Thymus (tissue), 11 donors: ENCODE measurements at regions not wholly inside any gene's neighbourhood (a gene's known extent, or its start where the extent isn't known, plus 50 kb on each side); places are given as distances from the start of the nearest gene placed in this dataset.
"Not testable (repeated sequence)": the region's sequence is repeated elsewhere in the genome, so short reads cannot be mapped to it uniquely, and the experiment has no call there.

Experiments used
- DNase-seq, 9 donors: peaks; one replicate each; pipeline ENCODE4 v3.0.0-alpha.2; 2013; ENCODE audit warnings: low spot score in 9 of 9, low read depth in 6 of 9, missing footprints in 1 of 9
- H3K27ac ChIP-seq, 2 donors: one replicate each; pipeline ENCODE4 v1.5.1; 2013; ENCODE audit warnings: control low read depth in 1 of 2, low read depth in 1 of 2, low read length in 1 of 2, mild to moderate bottlenecking in 1 of 2, moderate library complexity in 1 of 2
- H3K27me3 ChIP-seq, 2 donors: one replicate each; pipeline ENCODE4 v1.5.1; 2013; ENCODE audit warnings: low read length in 1 of 2; ENCODE audit not compliant: control insufficient read depth in 2 of 2, insufficient read depth in 1 of 2
- H3K36me3 ChIP-seq, 2 donors: one replicate each; pipeline ENCODE4 v1.5.1; 2013; ENCODE audit warnings: low read length in 1 of 2, mild to moderate bottlenecking in 1 of 2, moderate library complexity in 1 of 2; ENCODE audit not compliant: control insufficient read depth in 2 of 2, insufficient read depth in 2 of 2
- H3K4me1 ChIP-seq, 2 donors: one replicate each; pipeline ENCODE4 v1.5.1; 2013; ENCODE audit warnings: low read length in 2 of 2; ENCODE audit not compliant: control insufficient read depth in 2 of 2, insufficient read depth in 2 of 2
- H3K4me3 ChIP-seq, 2 donors: one replicate each; pipeline ENCODE4 v1.5.1; 2013; ENCODE audit warnings: low read length in 2 of 2, control low read depth in 1 of 2, mild to moderate bottlenecking in 1 of 2
- H3K9me3 ChIP-seq, 2 donors: one replicate each; pipeline ENCODE4 v1.5.1; 2013; ENCODE audit warnings: low read length in 1 of 2, mild to moderate bottlenecking in 1 of 2; ENCODE audit not compliant: control insufficient read depth in 2 of 2, insufficient read depth in 1 of 2
- WGBS: extraction: QIAGEN DNeasy Blood & Tissue Kit; methylation state at CpG from one replicate; pipeline ENCODE4 v1.1.7; 2013; 5-methylcytosine and 5-hydroxymethylcytosine counted together
- donor health status: healthy.

DNA sequence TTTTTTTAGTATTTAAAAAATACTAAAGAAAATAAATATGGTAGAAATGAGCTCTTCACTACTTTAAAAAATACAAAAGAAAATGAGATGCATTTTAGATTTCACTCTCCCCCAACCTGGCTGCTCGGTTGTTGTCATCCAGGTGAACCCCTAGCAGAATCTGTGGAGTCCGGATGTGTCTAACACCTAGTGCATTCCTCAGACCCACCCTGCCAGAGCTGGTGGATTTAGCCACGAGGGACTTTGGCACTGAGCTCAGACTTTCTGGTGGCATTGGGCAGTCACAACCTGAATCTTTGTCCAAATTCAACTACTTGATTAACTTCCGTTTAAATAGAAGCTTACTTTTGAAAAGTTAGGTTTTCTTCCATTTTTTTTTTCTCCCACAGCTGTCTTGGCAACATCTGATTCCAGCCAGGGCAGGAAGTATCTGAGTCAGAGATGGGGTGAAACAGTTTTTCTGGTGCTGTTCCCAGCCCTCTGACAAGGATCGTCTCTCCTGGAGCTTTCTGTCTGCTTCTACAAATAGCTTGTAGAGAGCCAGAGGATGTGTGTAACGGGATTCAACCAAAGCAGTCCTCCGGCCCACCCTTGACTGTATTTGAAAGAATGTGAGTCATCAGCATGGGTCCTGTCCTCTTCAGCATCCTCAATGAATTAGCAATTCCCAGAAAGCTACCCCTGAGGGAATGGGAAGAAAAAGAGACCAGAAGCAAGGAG, 301.8 kb upstream of the MCTP2 start:
- H3K27ac ChIP-seq, result peak overlapping the region in 1 of 2 donors; percentile 42
- no peaks in the 10 kb centered on the region for H3K27me3 ChIP-seq
- no peaks in the 10 kb centered on the region for H3K9me3 ChIP-seq
- no peaks in the 10 kb centered on the region for H3K4me1 ChIP-seq
- no peaks in the 10 kb centered on the region for H3K36me3 ChIP-seq
- WGBS, result 90% methylated on average over 7 of the region's 7 CpGs
- no peak overlapping the region for H3K4me3 ChIP-seq
- no peak for DNase-seq

DNA sequence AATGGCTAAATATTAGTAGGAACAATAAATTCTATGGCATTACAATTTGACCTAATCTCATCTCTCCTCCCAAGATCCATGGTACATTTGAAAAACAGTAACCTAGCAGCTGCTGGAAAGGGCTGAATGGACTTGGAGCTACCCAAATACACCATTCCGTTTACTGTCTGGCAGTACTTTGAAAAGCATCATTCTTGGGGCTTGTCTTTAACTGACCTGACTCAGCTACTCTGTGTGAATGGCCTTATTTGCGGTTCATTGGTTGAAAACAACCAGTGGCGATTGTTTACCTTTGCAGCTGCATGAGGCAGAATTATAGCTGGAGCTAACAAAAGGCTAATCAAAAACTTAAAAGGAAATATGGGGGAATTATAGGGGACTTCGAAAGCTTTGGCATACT, 311.2 kb upstream of the MCTP2 start:
- Histone ChIP-seq H3K27ac (no peak overlapping the region), H3K36me3 (no peaks in the 10 kb centered on the region), H3K4me1 (no peaks in the 10 kb centered on the region), H3K27me3 (no peaks in the 10 kb centered on the region), H3K4me3 (no peak overlapping the region), H3K9me3 (no peaks in the 10 kb centered on the region)
- no peak for DNase-seq
- WGBS, result 86% methylated on average over 4 of the region's 4 CpGs

- not testable (repeated sequence) for H3K36me3 ChIP-seq, H3K27me3 ChIP-seq, H3K4me3 ChIP-seq, DNase-seq, H3K9me3 ChIP-seq, H3K4me1 ChIP-seq, H3K27ac ChIP-seq
- WGBS, result 90% methylated on average over 2 of the region's 2 CpGs
Measured at GRCh38 chr15:93918801-93919200, 312.6 kb upstream of the MCTP2 start.

GRCh38 chr15:93917181-93917580, 314.2 kb upstream of the MCTP2 start:
- 99% methylated on average over 1 of the region's 1 CpG for WGBS
- H3K4me3 ChIP-seq, result no peak overlapping the region
- H3K27ac ChIP-seq, result no peak overlapping the region
- no peaks in the 10 kb centered on the region for H3K27me3 ChIP-seq
- H3K36me3 ChIP-seq, result no peaks in the 10 kb centered on the region
- H3K9me3 ChIP-seq, result no peaks in the 10 kb centered on the region
- DNase-seq, result no peak
- H3K4me1 ChIP-seq, result no peaks in the 10 kb centered on the region

DNA sequence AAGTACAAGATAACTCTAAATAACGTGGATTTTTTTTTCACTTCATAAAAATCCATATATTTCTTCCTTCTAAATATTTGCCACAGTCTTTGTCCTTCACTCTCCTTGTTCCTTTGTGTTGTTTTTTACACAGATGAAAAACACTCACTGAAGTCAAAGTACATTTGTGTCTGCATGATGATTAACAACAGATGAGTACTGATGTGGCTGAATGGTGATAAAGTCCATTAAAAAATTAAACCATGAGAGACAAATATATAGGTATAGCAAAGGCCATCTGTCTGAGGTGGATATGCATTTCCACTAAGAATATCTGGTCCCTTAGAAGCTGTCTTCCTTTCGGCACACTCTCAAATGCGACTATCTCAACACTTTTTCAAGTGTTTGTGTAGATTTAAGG, 317.5 kb upstream of the MCTP2 start:
- Histone ChIP-seq H3K9me3 (no peaks in the 10 kb centered on the region), H3K4me1 (no peaks in the 10 kb centered on the region), H3K27me3 (no peaks in the 10 kb centered on the region), H3K4me3 (no peak overlapping the region), H3K27ac (no peak overlapping the region), H3K36me3 (no peaks in the 10 kb centered on the region)
- DNase-seq, result no peak
- 85% methylated on average over 3 of the region's 3 CpGs for whole genome bisulfite sequencing

GRCh38 chr15:93913310-93913709, 318.1 kb upstream of the MCTP2 start:
- no peaks in the 10 kb centered on the region for H3K36me3 ChIP-seq
- H3K9me3 ChIP-seq, result no peaks in the 10 kb centered on the region
- H3K4me1 ChIP-seq, result no peaks in the 10 kb centered on the region
- no peak overlapping the region for H3K27ac ChIP-seq
- H3K4me3 ChIP-seq, result no peak overlapping the region
- WGBS, result 87% methylated on average over 2 of the region's 2 CpGs
- DNase-seq, result no peak
- no peaks in the 10 kb centered on the region for H3K27me3 ChIP-seq

GRCh38 chr15:93900476-93901400, 330.6 kb upstream of the MCTP2 start:
- DNase-seq, result no peak
- no peaks in the 10 kb centered on the region for H3K4me1 ChIP-seq
- no peaks in the 10 kb centered on the region for H3K9me3 ChIP-seq
- no peak overlapping the region for H3K27ac ChIP-seq
- WGBS, result 96% methylated on average over 39 of the region's 39 CpGs
- H3K4me3 ChIP-seq, result no peak overlapping the region
- no peaks in the 10 kb centered on the region for H3K36me3 ChIP-seq
- no peaks in the 10 kb centered on the region for H3K27me3 ChIP-seq

DNA sequence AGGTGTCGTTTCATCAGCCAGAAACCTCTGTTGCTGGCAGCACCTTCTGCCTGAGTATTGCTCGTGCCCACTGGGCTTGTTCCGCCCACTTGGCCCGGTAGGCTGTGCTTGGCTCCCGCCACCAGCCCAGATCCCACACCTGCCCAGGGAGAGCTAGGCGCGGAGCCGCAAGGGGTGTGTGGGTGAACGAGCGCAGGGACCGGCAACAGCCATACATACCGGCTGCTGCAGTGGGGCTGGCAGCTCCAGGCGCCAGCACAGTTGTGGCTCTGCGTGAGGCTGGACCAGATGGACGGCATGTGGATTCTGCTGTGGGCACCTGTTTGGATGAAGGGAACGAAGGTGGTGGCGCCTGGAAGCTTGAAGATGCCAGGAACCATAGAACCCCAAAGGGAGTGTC, 331.5 kb upstream of the MCTP2 start:
- DNase-seq, result no peak
- Histone ChIP-seq H3K4me1 (no peaks in the 10 kb centered on the region), H3K36me3 (no peaks in the 10 kb centered on the region), H3K9me3 (no peaks in the 10 kb centered on the region), H3K4me3 (no peak overlapping the region), H3K27me3 (no peaks in the 10 kb centered on the region), H3K27ac (no peak overlapping the region)
- WGBS, result 97% methylated on average over 17 of the region's 17 CpGs

- Histone ChIP-seq H3K9me3 (no peaks in the 10 kb centered on the region), H3K4me1 (no peaks in the 10 kb centered on the region), H3K4me3 (no peak overlapping the region), H3K36me3 (no peaks in the 10 kb centered on the region), H3K27me3 (no peaks in the 10 kb centered on the region), H3K27ac (no peak overlapping the region)
- peak in 1 of 9 donors; percentile 9 for DNase-seq
- 57% methylated on average over 1 of the region's 1 CpG for WGBS
Measured at GRCh38 chr15:93897377-93897776, 334.0 kb upstream of the MCTP2 start.
